OCI-LY7 (cell line): ENCODE measurements at regions not wholly inside any gene's neighbourhood (a gene's known extent, or its start where the extent isn't known, plus 50 kb on each side); places are given as distances from the start of the nearest gene placed in this dataset.

Source experiments
- BruUV-seq: library from RNA; stranded (reverse); fragments of 400-500 nt; replicated peaks from 2 replicates; lab custom pipeline; 2021; lab: Mats Ljungman, UMichigan
- CTCF ChIA-PET: fragments of 300-600 bp; sonication (Branson Sonifier 250); formaldehyde crosslinking; loops from one replicate; lab custom pipeline; 2022; ENCODE audit warnings: antibody characterized with exemption; ENCODE audit not compliant: unreplicated experiment; lab: Charles Lee
- POLR2A ChIA-PET: fragments of 300-600 bp; sonication (Branson Sonifier 250); formaldehyde crosslinking; loops from one replicate; lab custom pipeline; 2022; ENCODE audit warnings: antibody characterized with exemption; lab: Charles Lee
- DNase-seq: peaks from one replicate; pipeline ENCODE4 v3.0.0-alpha.2; 2015; ENCODE audit warnings: low spot score
- H2AFZ ChIP-seq: fragments of 200-600 bp; sonication (generic), shearing (Covaris generic); 2 replicates; pipeline ENCODE4 v1.6.1; 2014; ENCODE audit warnings: mild to moderate bottlenecking, antibody characterized with exemption, low read length, moderate library complexity
- H3K27ac ChIP-seq: fragments of 200-600 bp; sonication (generic); 2 replicates; pipeline ENCODE4 v1.5.1; 2014; ENCODE audit warnings: mixed run types, low read depth, mild to moderate bottlenecking, moderate library complexity, low read length, inconsistent platforms; ENCODE audit not compliant: poor library complexity, severe bottlenecking
- H3K36me3 ChIP-seq: fragments of 200-600 bp; sonication (generic); 2 replicates; pipeline ENCODE4 v1.6.1; 2014; ENCODE audit warnings: mild to moderate bottlenecking, antibody characterized with exemption, low read length, moderate library complexity, mixed read lengths; ENCODE audit not compliant: insufficient read depth
- H3K4me1 ChIP-seq: fragments of 200-600 bp; sonication (generic); 2 replicates; pipeline ENCODE4 v1.5.1; 2014; ENCODE audit warnings: mild to moderate bottlenecking, low read length; ENCODE audit not compliant: insufficient read depth, poor library complexity, severe bottlenecking
- H3K4me2 ChIP-seq: fragments of 200-600 bp; sonication (generic); 2 replicates; pipeline ENCODE4 v1.6.1; 2014; ENCODE audit warnings: mild to moderate bottlenecking, low read length
- H3K4me3 ChIP-seq: fragments of 200-600 bp; sonication (generic); 2 replicates; pipeline ENCODE4 v1.5.1; 2014; ENCODE audit warnings: mild to moderate bottlenecking, low read depth, low read length; ENCODE audit not compliant: poor library complexity, severe bottlenecking
- H3K79me2 ChIP-seq: fragments of 200-600 bp; sonication (generic); 2 replicates; pipeline ENCODE4 v1.6.1; 2016; ENCODE audit warnings: low read depth, mild to moderate bottlenecking, low read length, moderate library complexity, mixed read lengths; ENCODE audit not compliant: insufficient read depth
- H3K9me2 ChIP-seq: fragments of 200-600 bp; sonication (generic); 2 replicates; pipeline ENCODE4 v1.6.1; 2016; ENCODE audit warnings: mild to moderate bottlenecking, low read length, mixed read lengths; ENCODE audit not compliant: insufficient read depth
- H3K9me3 ChIP-seq: fragments of 200-600 bp; sonication (generic); 2 replicates; pipeline ENCODE4 v1.6.1; 2014; ENCODE audit warnings: mild to moderate bottlenecking, mixed run types, low read length, mixed read lengths
- H4K20me1 ChIP-seq: fragments of 200-600 bp; sonication (generic); 2 replicates; pipeline ENCODE4 v1.6.1; 2014; ENCODE audit warnings: mild to moderate bottlenecking, antibody characterized with exemption, low read length, moderate library complexity, mixed read lengths; ENCODE audit not compliant: insufficient read depth
- CTCF ChIP-seq: fragments of 200-600 bp; sonication (generic); conservative IDR thresholded peaks from 2 replicates; pipeline ENCODE4 v1.5.1; 2014; ENCODE audit warnings: mild to moderate bottlenecking, antibody characterized with exemption, low read length, moderate library complexity, mixed read lengths
- EZH2phosphoT487 ChIP-seq: fragments of 200-600 bp; sonication (generic); IDR thresholded peaks from 2 replicates; pipeline ENCODE4 v1.6.1; 2018; ENCODE audit warnings: low read depth, borderline replicate concordance, mild to moderate bottlenecking, mixed run types, antibody characterized with exemption, low read length, moderate library complexity, mixed read lengths
- intact Hi-C: fragments of 100-400 bp; cut with micrococcal nuclease; formaldehyde crosslinking; loops from one replicate; pipeline ENCODE4 v1.10.0; 2022; ENCODE audit not compliant: unreplicated experiment

- no peak for DNase-seq
- Histone ChIP-seq H3K9me2 (no peaks in the 10 kb centered on the region), H3K79me2 (no peaks in the 10 kb centered on the region), H4K20me1 (no peaks in the 10 kb centered on the region), H3K9me3 (no peaks in the 10 kb centered on the region), H3K4me2 (no peak overlapping the region), H3K4me1 (no peaks in the 10 kb centered on the region), H3K36me3 (no peaks in the 10 kb centered on the region), H3K4me3 (no peak overlapping the region), H2AFZ (no peak overlapping the region), H3K27ac (no peak overlapping the region)
- ChIA-PET CTCF (no interaction called here), POLR2A (interaction anchor here (1.0 kb wide), 1 partner anchor 8 kb away, joined by 3 read pairs; no protein-coding TSS in a partner anchor)
- no TSS peak for BruUV-seq
- intact Hi-C loops, result no loop called here
- TF ChIP-seq CTCF (no peak), EZH2phosphoT487 (no peak)
These were observed 333.4 kb upstream of the RNF32 start for GRCh38 chr7:156307193-156307592.

GRCh38 chr7:156305351-156305750, 335.2 kb upstream of the RNF32 start:
- H3K79me2 ChIP-seq, result no peaks in the 10 kb centered on the region
- intact Hi-C loops, result no loop called here
- H3K36me3 ChIP-seq, result no peaks in the 10 kb centered on the region
- ChIA-PET CTCF (no interaction called here), POLR2A (no interaction called here)
- no TSS peak for BruUV-seq
- DNase-seq, result no peak
- H3K9me3 ChIP-seq, result no peaks in the 10 kb centered on the region
- no peak overlapping the region for H3K27ac ChIP-seq
- no peak overlapping the region for H3K4me3 ChIP-seq
- no peaks in the 10 kb centered on the region for H4K20me1 ChIP-seq
- H3K4me2 ChIP-seq, result no peak overlapping the region
- H3K4me1 ChIP-seq, result no peaks in the 10 kb centered on the region
- no peak overlapping the region for H2AFZ ChIP-seq
- H3K9me2 ChIP-seq, result no peaks in the 10 kb centered on the region
- no peak for TF ChIP-seq EZH2phosphoT487
- TF ChIP-seq CTCF, result no peak

GRCh38 chr7:156282816-156283215, 357.8 kb upstream of the RNF32 start:
- TF ChIP-seq CTCF, result no peak
- no peak for TF ChIP-seq EZH2phosphoT487
- DNase-seq, result no peak
- H3K9me2 ChIP-seq, result no peaks in the 10 kb centered on the region
- H2AFZ ChIP-seq, result no peak overlapping the region
- H3K36me3 ChIP-seq, result no peaks in the 10 kb centered on the region
- H3K4me2 ChIP-seq, result no peak overlapping the region
- no peaks in the 10 kb centered on the region for H3K9me3 ChIP-seq
- H3K4me3 ChIP-seq, result no peak overlapping the region
- H4K20me1 ChIP-seq, result no peaks in the 10 kb centered on the region
- ChIA-PET POLR2A (no interaction called here), CTCF (no interaction called here)
- BruUV-seq, result no TSS peak
- no peaks in the 10 kb centered on the region for H3K79me2 ChIP-seq
- no peak overlapping the region for H3K27ac ChIP-seq
- H3K4me1 ChIP-seq, result no peaks in the 10 kb centered on the region
- intact Hi-C loops, result no loop called here
